Activated naive CD8-positive, alpha-beta T cell treated with anti-CD3 and anti-CD28 coated beads, Interleukin-2, amount 10 ng/mL, durations not matched to agents 7 days and 5 days (primary cell): ENCODE measurements at regions not wholly inside any gene's neighbourhood (a gene's known extent, or its start where the extent isn't known, plus 50 kb on each side); places are given as distances from the start of the nearest gene placed in this dataset.

ENCODE experiments used
- ATAC-seq: fragments of 150-1000 bp; cut with Tn5 transposase; one replicate; pipeline ENCODE4 v1.10.0; 2021; ENCODE audit warnings: low read depth, moderate library complexity
- POLR2A ChIA-PET: fragments of 350-600 bp; sonication (Branson Sonifier 250); formaldehyde crosslinking; loops from one replicate; lab custom pipeline; 2021; ENCODE audit warnings: antibody characterized with exemption; lab: Charles Lee
- DNase-seq: peaks from one replicate; pipeline ENCODE4 v3.0.0; 2021
- H3K27ac Mint-ChIP-seq: one replicate; pipeline ENCODE4 v1.8.0; 2022; ENCODE audit warnings: mild to moderate bottlenecking, mixed read lengths
- H3K27me3 Mint-ChIP-seq: one replicate; pipeline ENCODE4 v1.8.0; 2022; ENCODE audit warnings: mild to moderate bottlenecking, moderate library complexity, mixed read lengths
- H3K36me3 Mint-ChIP-seq: one replicate; pipeline ENCODE4 v1.8.0; 2021; ENCODE audit warnings: mild to moderate bottlenecking, mixed read lengths
- H3K4me1 Mint-ChIP-seq: one replicate; pipeline ENCODE4 v1.8.0; 2021; ENCODE audit warnings: mixed read lengths
- H3K4me3 Mint-ChIP-seq: one replicate; pipeline ENCODE4 v1.8.0; 2022; ENCODE audit warnings: mild to moderate bottlenecking, moderate library complexity, mixed read lengths
- H3K9me3 Mint-ChIP-seq: one replicate; pipeline ENCODE4 v1.8.0; 2021; ENCODE audit warnings: mixed read lengths

- Mint-ChIP-seq H3K4me3 (no peak overlapping the region), H3K27me3 (no peaks in the 10 kb centered on the region), H3K27ac (no peak overlapping the region), H3K4me1 (no peaks in the 10 kb centered on the region), H3K9me3 (no peaks in the 10 kb centered on the region), H3K36me3 (no peaks in the 10 kb centered on the region)
- DNase-seq, result no peak
- no peak for ATAC-seq
- POLR2A ChIA-PET, result no interaction called here
These were observed 50.2 kb upstream of the TPM4 start for GRCh38 chr19:16026131-16026530.
